Esophagus muscularis mucosa (tissue), 4 donors: ENCODE measurements at regions not wholly inside any gene's neighbourhood (a gene's known extent, or its start where the extent isn't known, plus 50 kb on each side); places are given as distances from the start of the nearest gene placed in this dataset.

Experiments used
- DNase-seq: peaks from one replicate; pipeline ENCODE4 v3.0.0-alpha.2; 2017; ENCODE audit errors: extremely low spot score
- H3K27ac ChIP-seq, 4 donors: fragments of 200-600 bp; sonication (generic); replicated peaks in 1 of 4; 1 replicate in 3 of 4; 2 replicates in 1 of 4; pipeline ENCODE4 v1.5.1; 2016 to 2019; ENCODE audit warnings: mild to moderate bottlenecking in 1 of 4
- H3K27me3 ChIP-seq, 4 donors: fragments of 200-600 bp; sonication (generic); one replicate each; pipeline versions ENCODE4 v1.5.1 to v1.6.0; 2016 to 2019
- H3K36me3 ChIP-seq, 4 donors: fragments of 200-600 bp; sonication (generic); one replicate each; pipeline ENCODE4 v1.5.1; 2016 to 2019
- H3K4me1 ChIP-seq, 4 donors: fragments of 200-600 bp; sonication (generic); one replicate each; pipeline ENCODE4 v1.5.1; 2016 to 2019
- H3K4me3 ChIP-seq, 4 donors: fragments of 200-600 bp; sonication (generic); 1 replicate in 2 of 4; 2 replicates in 2 of 4; pipeline ENCODE4 v1.5.1; 2016 to 2019; ENCODE audit warnings: mild to moderate bottlenecking in 4 of 4, moderate library complexity in 1 of 4
- H3K9me3 ChIP-seq, 4 donors: fragments of 200-600 bp; sonication (generic); 1 replicate in 3 of 4; 2 replicates in 1 of 4; pipeline ENCODE4 v1.5.1; 2016 to 2019
- CTCF ChIP-seq, 3 experiments: fragments of 200-600 bp in 2 of 3; fragments of 450-650 bp in 1 of 3; sonication (generic) in 2 of 3; IDR thresholded peaks; one replicate each; pipeline ENCODE4 v1.5.1; 2017 to 2019; ENCODE audit warnings: antibody characterized with exemption in 3 of 3, mild to moderate bottlenecking in 2 of 3, moderate library complexity in 1 of 3
- EP300 ChIP-seq: sonication (generic); formaldehyde crosslinking; IDR thresholded peaks from one replicate; pipeline ENCODE4 v1.6.1; 2017; ENCODE audit warnings: antibody characterized with exemption
- POLR2A ChIP-seq: fragments of 450-650 bp; IDR thresholded peaks from one replicate; pipeline ENCODE4 v1.6.1; 2017; ENCODE audit warnings: antibody characterized with exemption, moderate library complexity, mild to moderate bottlenecking, low read depth
- POLR2AphosphoS5 ChIP-seq, 2 donors: sonication (generic); formaldehyde crosslinking; IDR thresholded peaks; one replicate each; pipeline ENCODE4 v1.6.1; 2017; ENCODE audit warnings: antibody characterized with exemption in 2 of 2
- WGBS: methylation state at CpG from one replicate; pipeline ENCODE4 v1.1.5; 2018; 5-methylcytosine and 5-hydroxymethylcytosine counted together
- intact Hi-C: fragments of 100-400 bp; cut with DNase I; formaldehyde crosslinking; loops from one replicate; pipeline ENCODE4 v1.15.1; 2023

GRCh38 chr5:174312641-174313040 lies 267.1 kb downstream of the NSG2 start:
- Histone ChIP-seq H3K9me3 (no peaks in the 10 kb centered on the region), H3K27me3 (peaks cover 0 to 60% (median 0%) of the 10 kb centered on the region in 4 donors), H3K27ac (no peak overlapping the region), H3K4me1 (peaks cover 5 to 12% (median 11%) of the 10 kb centered on the region in 4 donors), H3K4me3 (no peak overlapping the region), H3K36me3 (no peaks in the 10 kb centered on the region)
- 94% methylated on average over 8 of the region's 8 CpGs for WGBS
- no peak for DNase-seq
- intact Hi-C loops: loop anchor here (2.0 to 10.0 kb wide), 3 partner anchors 268 to 694 kb away; partner anchors contain the start of gene NSG2
- TF ChIP-seq POLR2A (no peak), CTCF (IDR thresholded peaks at IDR 0.05) (no peak), EP300 (no peak), POLR2AphosphoS5 (IDR thresholded peaks at IDR 0.05) (no peak)

- Histone ChIP-seq H3K27me3 (peaks cover 0 to 62% (median 0%) of the 10 kb centered on the region in 4 donors), H3K4me3 (no peak overlapping the region), H3K4me1 (peaks cover 5 to 12% (median 11%) of the 10 kb centered on the region in 4 donors), H3K9me3 (no peaks in the 10 kb centered on the region), H3K27ac (no peak overlapping the region), H3K36me3 (no peaks in the 10 kb centered on the region)
- TF ChIP-seq POLR2A (no peak), POLR2AphosphoS5 (IDR thresholded peaks at IDR 0.05) (no peak), EP300 (no peak), CTCF (IDR thresholded peaks at IDR 0.05) (no peak)
- intact Hi-C loops: loop anchor here (2.0 to 10.0 kb wide), 3 partner anchors 269 to 695 kb away; partner anchors contain the start of gene NSG2
- no peak for DNase-seq
- WGBS: 70% methylated on average over 5 of the region's 5 CpGs
Measured at GRCh38 chr5:174313615-174314014, 268.1 kb downstream of the NSG2 start.

GRCh38 chr5:174314261-174314660 lies 268.8 kb downstream of the NSG2 start:
- Histone ChIP-seq H3K4me1 (peaks cover 5 to 12% (median 11%) of the 10 kb centered on the region in 4 donors), H3K27me3 (peaks cover 0 to 62% (median 0%) of the 10 kb centered on the region in 4 donors), H3K4me3 (no peak overlapping the region), H3K27ac (no peak overlapping the region), H3K36me3 (no peaks in the 10 kb centered on the region), H3K9me3 (no peaks in the 10 kb centered on the region)
- WGBS: 86% methylated on average over 9 of the region's 9 CpGs
- intact Hi-C loops: loop anchor here (10.0 kb wide), 2 partner anchors 269 to 339 kb away; partner anchors contain the start of gene NSG2
- TF ChIP-seq EP300 (no peak), CTCF (IDR thresholded peaks at IDR 0.05) (no peak), POLR2AphosphoS5 (IDR thresholded peaks at IDR 0.05) (no peak), POLR2A (no peak)
- DNase-seq: no peak

GRCh38 chr5:174315471-174315870 lies 270.0 kb downstream of the NSG2 start:
- Histone ChIP-seq H3K27me3 (peaks cover 0 to 70% (median 0%) of the 10 kb centered on the region in 4 donors), H3K4me3 (no peak overlapping the region), H3K27ac (no peak overlapping the region), H3K4me1 (peaks cover 5 to 12% (median 11%) of the 10 kb centered on the region in 4 donors), H3K36me3 (no peaks in the 10 kb centered on the region), H3K9me3 (no peaks in the 10 kb centered on the region)
- intact Hi-C loops: loop anchor here (10.0 kb wide), 2 partner anchors 271 to 341 kb away; partner anchors contain the start of gene NSG2
- no peak for DNase-seq
- TF ChIP-seq EP300: no peak
- TF ChIP-seq POLR2A: no peak
- TF ChIP-seq POLR2AphosphoS5 (IDR thresholded peaks at IDR 0.05): no peak
- no peak for TF ChIP-seq CTCF (IDR thresholded peaks at IDR 0.05)
- 73% methylated on average over 4 of the region's 5 CpGs for WGBS

- TF ChIP-seq POLR2A: no peak
- Histone ChIP-seq H3K9me3 (no peaks in the 10 kb centered on the region), H3K27me3 (peaks cover 0 to 71% (median 0%) of the 10 kb centered on the region in 4 donors), H3K4me3 (no peak overlapping the region), H3K36me3 (no peaks in the 10 kb centered on the region), H3K27ac (no peak overlapping the region), H3K4me1 (peaks cover 5 to 12% (median 11%) of the 10 kb centered on the region in 4 donors)
- no peak for DNase-seq
- WGBS: no CpG with 5 or more reads among the region's 17 CpGs
- intact Hi-C loops: loop anchor here (10.0 kb wide), 2 partner anchors 271 to 341 kb away; partner anchors contain the start of gene NSG2
Measured at GRCh38 chr5:174315871-174316270, 270.4 kb downstream of the NSG2 start.
